Thyroid gland (tissue), 4 donors: ENCODE measurements at regions not wholly inside any gene's neighbourhood (a gene's known extent, or its start where the extent isn't known, plus 50 kb on each side); places are given as distances from the start of the nearest gene placed in this dataset.

Experiments used
- CTCF ChIP-seq, 6 experiments: fragments of 200-600 bp in 3 of 6; fragments of 450-650 bp in 3 of 6; sonication (generic) in 3 of 6; IDR thresholded peaks; one replicate each; pipeline ENCODE4 v1.5.1; 2016 to 2019; ENCODE audit warnings: antibody characterized with exemption in 6 of 6, mild to moderate bottlenecking in 2 of 6, inconsistent platforms in 1 of 6, moderate library complexity in 1 of 6
- POLR2A ChIP-seq, 2 donors: fragments of 450-650 bp; IDR thresholded peaks; one replicate each; pipeline ENCODE4 v1.6.1; 2017; ENCODE audit warnings: antibody characterized with exemption in 2 of 2, mild to moderate bottlenecking in 2 of 2, moderate library complexity in 1 of 2

- TF ChIP-seq CTCF (IDR thresholded peaks at IDR 0.05), result no peak
- no peak for TF ChIP-seq POLR2A (IDR thresholded peaks at IDR 0.05)
Observed at GRCh38 chr1:87851490-87851889, 522.8 kb downstream of the LMO4 start.
